ENCODE measurements at regions not wholly inside any gene's neighbourhood (a gene's known extent, or its start where the extent isn't known, plus 50 kb on each side); places are given as distances from the start of the nearest gene placed in this dataset.

- TF ChIP-seq, protein P1, sequence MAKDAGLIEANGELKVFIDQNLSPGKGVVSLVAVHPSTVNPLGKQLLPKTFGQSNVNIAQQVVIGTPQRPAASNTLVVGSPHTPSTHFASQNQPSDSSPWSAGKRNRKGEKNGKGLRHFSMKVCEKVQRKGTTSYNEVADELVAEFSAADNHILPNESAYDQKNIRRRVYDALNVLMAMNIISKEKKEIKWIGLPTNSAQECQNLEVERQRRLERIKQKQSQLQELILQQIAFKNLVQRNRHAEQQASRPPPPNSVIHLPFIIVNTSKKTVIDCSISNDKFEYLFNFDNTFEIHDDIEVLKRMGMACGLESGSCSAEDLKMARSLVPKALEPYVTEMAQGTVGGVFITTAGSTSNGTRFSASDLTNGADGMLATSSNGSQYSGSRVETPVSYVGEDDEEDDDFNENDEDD (CRISPR knock-in tag; IDR thresholded peaks at IDR 0.05; ENCODE audit: borderline replicate concordance), result no peak
- no peak for TF ChIP-seq ZNF549 (CRISPR knock-in tag; IDR thresholded peaks at IDR 0.05)
- TF ChIP-seq KIAA2018 (CRISPR knock-in tag; IDR thresholded peaks at IDR 0.05; ENCODE audit: borderline replicate concordance), result no peak
- TF ChIP-seq TARDBP (CRISPR knock-in tag; IDR thresholded peaks at IDR 0.05), result no peak
- no peak for TF ChIP-seq ZNF383 (CRISPR knock-in tag; IDR thresholded peaks at IDR 0.05; ENCODE audit: borderline replicate concordance)
- no peak for TF ChIP-seq ZNF367 (CRISPR knock-in tag; IDR thresholded peaks at IDR 0.05; ENCODE audit: borderline replicate concordance)
- TF ChIP-seq MATR3 (CRISPR knock-in tag; IDR thresholded peaks at IDR 0.05), result no peak
- TF ChIP-seq POLR2A (IDR thresholded peaks at IDR 0.05; ENCODE audit: insufficient read depth in 1 of 2, low read depth in 2 of 2, low read length in 2 of 2), result no peak
- TF ChIP-seq THYN1 (CRISPR knock-in tag; IDR thresholded peaks at IDR 0.05; ENCODE audit: borderline replicate concordance, low read depth), result no peak
- TF ChIP-seq NR2C2 (CRISPR knock-in tag; IDR thresholded peaks at IDR 0.05; ENCODE audit: borderline replicate concordance), result no peak
These were observed 2073.7 kb upstream of the ACO1 start (continued) for GRCh38 chr9:30310711-30311110.
